CD4-positive, CD25-positive, alpha-beta regulatory T cell (primary cell): ENCODE measurements at regions not wholly inside any gene's neighbourhood (a gene's known extent, or its start where the extent isn't known, plus 50 kb on each side); places are given as distances from the start of the nearest gene placed in this dataset.
A peak's percentile ranks its signal among the peaks of the same experiment; 100 is the strongest.

Source experiments
- ATAC-seq, 2 donors: fragments of 150-1000 bp; cut with Tn5 transposase; one replicate each; pipeline ENCODE4 v1.10.0; 2021; ENCODE audit warnings: low read depth in 2 of 2, moderate number of reproducible peaks in 2 of 2, moderate library complexity in 1 of 2
- DNase-seq, 3 donors: peaks; one replicate each; pipeline versions ENCODE4 v3.0.0 to v3.0.0-alpha.2; 2012 to 2022; ENCODE audit warnings: mixed read lengths in 1 of 3
- H3K27ac ChIP-seq: one replicate; pipeline ENCODE4 v1.7.0; 2013; ENCODE audit warnings: mild to moderate bottlenecking, low read length; ENCODE audit not compliant: insufficient read depth, poor library complexity, severe bottlenecking
- H3K27me3 ChIP-seq: one replicate; pipeline ENCODE4 v1.7.0; 2013; ENCODE audit warnings: low read length; ENCODE audit not compliant: control insufficient read depth, insufficient read depth
- H3K36me3 ChIP-seq: one replicate; pipeline ENCODE4 v1.7.0; 2013; ENCODE audit warnings: mild to moderate bottlenecking, low read length, moderate library complexity; ENCODE audit not compliant: control insufficient read depth, insufficient read depth
- H3K4me1 ChIP-seq: 2 replicates; pipeline ENCODE4 v1.7.0; 2013; ENCODE audit warnings: mild to moderate bottlenecking, low read length; ENCODE audit not compliant: insufficient read depth, control insufficient read depth, poor library complexity, severe bottlenecking
- H3K4me3 ChIP-seq: one replicate; pipeline ENCODE4 v1.7.0; 2013; ENCODE audit warnings: low read depth, mild to moderate bottlenecking, low read length, moderate library complexity
- H3K9me3 ChIP-seq, 2 experiments: 1 replicate in 1 of 2; 2 replicates in 1 of 2; pipeline ENCODE4 v1.7.0; 2013; ENCODE audit warnings: low read length in 2 of 2, mild to moderate bottlenecking in 1 of 2, moderate library complexity in 1 of 2; ENCODE audit not compliant: control insufficient read depth in 2 of 2
- H3K27ac Mint-ChIP-seq, 3 donors: one replicate each; pipeline ENCODE4 v1.8.0; 2020 to 2022; ENCODE audit warnings: mild to moderate bottlenecking in 3 of 3, mixed read lengths in 3 of 3, moderate library complexity in 2 of 3
- H3K27me3 Mint-ChIP-seq: one replicate; pipeline ENCODE4 v1.8.0; 2022; ENCODE audit warnings: mild to moderate bottlenecking, mixed read lengths
- H3K36me3 Mint-ChIP-seq: one replicate; pipeline ENCODE4 v1.8.0; 2020; ENCODE audit warnings: mixed read lengths
- H3K4me1 Mint-ChIP-seq, 4 donors: one replicate each; pipeline ENCODE4 v1.8.0; 2020 to 2022; ENCODE audit warnings: mixed read lengths in 4 of 4, mild to moderate bottlenecking in 1 of 4
- H3K4me3 Mint-ChIP-seq, 4 donors: one replicate each; pipeline ENCODE4 v1.8.0; 2020 to 2022; ENCODE audit warnings: mild to moderate bottlenecking in 4 of 4, mixed read lengths in 4 of 4, moderate library complexity in 3 of 4
- H3K9me3 Mint-ChIP-seq, 7 donors: one replicate each; pipeline ENCODE4 v1.8.0; 2020 to 2022; ENCODE audit warnings: mixed read lengths in 7 of 7, mild to moderate bottlenecking in 3 of 7, moderate library complexity in 2 of 7

DNA sequence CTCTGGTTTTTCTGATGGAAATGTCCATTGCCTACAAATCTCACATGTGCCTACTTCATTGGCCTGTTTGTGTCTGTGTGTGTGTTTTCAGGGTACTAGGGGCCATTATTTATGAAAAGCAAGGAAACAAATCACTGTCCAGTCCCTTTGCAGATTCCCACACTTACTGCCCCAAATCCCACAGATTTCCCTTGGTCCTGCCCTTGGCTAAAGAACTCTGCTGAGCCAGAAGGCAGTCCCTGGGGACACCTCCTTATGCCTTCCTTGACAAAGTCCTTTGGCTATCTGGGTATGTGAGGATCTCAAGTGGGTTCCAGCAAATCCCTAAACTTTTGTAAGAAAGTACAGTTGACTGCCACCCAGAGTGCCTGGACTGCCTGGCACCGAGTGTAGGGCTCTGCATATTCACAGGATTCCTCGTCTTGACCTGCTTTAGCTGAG, 388.1 kb downstream of the BCAT1 start:
- peak overlapping the region; percentile 28 to 67 (median 51) for H3K4me3 Mint-ChIP-seq
- peaks cover 23% of the 10 kb centered on the region for H3K27me3 ChIP-seq
- peaks cover 6% of the 10 kb centered on the region for H3K4me1 ChIP-seq
- peak overlapping the region; percentile 38 for H3K4me3 ChIP-seq
- H3K4me1 Mint-ChIP-seq, result peaks cover 0 to 16% (median 6%) of the 10 kb centered on the region in 4 donors
- no peak for ATAC-seq
- no peaks in the 10 kb centered on the region for H3K9me3 ChIP-seq
- no peaks in the 10 kb centered on the region for H3K36me3 Mint-ChIP-seq
- no peak for DNase-seq
- no peak overlapping the region for H3K27ac Mint-ChIP-seq
- no peak overlapping the region for H3K27ac ChIP-seq
- peaks cover 65% of the 10 kb centered on the region for H3K27me3 Mint-ChIP-seq
- H3K9me3 Mint-ChIP-seq, result peaks cover 0 to 3% (median 0%) of the 10 kb centered on the region in 7 donors
- H3K36me3 ChIP-seq, result no peaks in the 10 kb centered on the region

DNA sequence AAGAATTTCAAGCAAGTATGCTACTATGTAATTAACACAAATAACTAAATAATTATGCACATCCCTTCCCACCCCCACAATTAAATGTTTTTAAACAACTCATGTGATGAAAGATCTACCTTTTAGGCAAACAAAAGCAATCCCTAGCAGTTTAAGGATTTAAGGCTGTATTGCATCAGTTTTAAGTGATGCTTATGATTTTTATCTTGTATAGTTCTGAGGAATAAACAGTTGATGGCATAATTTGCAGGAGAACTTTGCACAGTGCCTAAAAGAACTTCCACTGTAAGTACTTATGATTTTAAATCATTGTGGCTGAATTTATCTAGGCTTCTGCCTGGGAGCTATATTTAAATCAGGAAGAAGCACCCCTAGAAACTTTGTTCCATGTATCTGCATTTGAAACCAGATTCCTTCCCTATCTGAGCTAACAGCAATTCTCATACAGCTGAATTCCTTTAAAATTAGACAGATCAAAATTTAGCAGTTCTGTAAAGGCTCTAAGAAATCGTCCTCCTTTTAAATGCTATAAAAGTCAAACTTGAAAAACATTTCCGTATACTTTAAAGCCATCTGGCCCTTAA, 388.6 kb downstream of the BCAT1 start:
- H3K9me3 ChIP-seq, result no peaks in the 10 kb centered on the region
- Mint-ChIP-seq H3K4me3 (no peak overlapping the region), H3K27ac (no peak overlapping the region), H3K27me3 (peaks cover 63% of the 10 kb centered on the region), H3K4me1 (peaks cover 0 to 16% (median 6%) of the 10 kb centered on the region in 4 donors), H3K36me3 (no peaks in the 10 kb centered on the region), H3K9me3 (peaks cover 0 to 3% (median 0%) of the 10 kb centered on the region in 7 donors)
- DNase-seq (no peak), ATAC-seq (no peak)
- peaks cover 19% of the 10 kb centered on the region for H3K27me3 ChIP-seq
- H3K27ac ChIP-seq, result no peak overlapping the region
- H3K4me1 ChIP-seq, result peaks cover 6% of the 10 kb centered on the region
- no peak overlapping the region for H3K4me3 ChIP-seq
- no peaks in the 10 kb centered on the region for H3K36me3 ChIP-seq

DNA sequence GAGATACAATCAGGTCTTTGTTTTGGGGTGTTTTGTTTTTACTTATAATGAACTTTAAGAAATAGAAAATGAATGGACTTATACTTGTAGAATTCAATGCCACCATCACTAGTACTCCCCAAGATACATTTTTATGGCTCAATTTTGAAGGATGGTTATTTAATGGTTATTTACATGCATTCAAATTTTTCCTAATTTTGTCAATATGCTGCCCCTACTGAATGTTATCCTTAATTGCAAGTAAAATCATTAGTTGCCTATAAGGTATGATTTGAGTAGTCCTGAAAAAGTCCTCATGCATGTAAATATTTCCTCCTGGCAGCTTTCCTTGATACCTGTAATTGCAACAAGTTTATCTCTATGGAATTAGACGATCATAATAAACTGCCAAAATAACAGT, 391.2 kb downstream of the BCAT1 start:
- DNase-seq (no peak), ATAC-seq (no peak)
- H3K9me3 ChIP-seq, result no peaks in the 10 kb centered on the region
- H3K4me3 ChIP-seq, result no peak overlapping the region
- Mint-ChIP-seq H3K36me3 (no peaks in the 10 kb centered on the region), H3K9me3 (peaks cover 0 to 4% (median 2%) of the 10 kb centered on the region in 7 donors), H3K4me3 (no peak overlapping the region), H3K4me1 (peaks cover 0 to 12% (median 5%) of the 10 kb centered on the region in 4 donors), H3K27ac (no peak overlapping the region), H3K27me3 (peaks cover 48% of the 10 kb centered on the region)
- no peaks in the 10 kb centered on the region for H3K4me1 ChIP-seq
- no peaks in the 10 kb centered on the region for H3K36me3 ChIP-seq
- peaks cover 13% of the 10 kb centered on the region for H3K27me3 ChIP-seq
- no peak overlapping the region for H3K27ac ChIP-seq

DNA sequence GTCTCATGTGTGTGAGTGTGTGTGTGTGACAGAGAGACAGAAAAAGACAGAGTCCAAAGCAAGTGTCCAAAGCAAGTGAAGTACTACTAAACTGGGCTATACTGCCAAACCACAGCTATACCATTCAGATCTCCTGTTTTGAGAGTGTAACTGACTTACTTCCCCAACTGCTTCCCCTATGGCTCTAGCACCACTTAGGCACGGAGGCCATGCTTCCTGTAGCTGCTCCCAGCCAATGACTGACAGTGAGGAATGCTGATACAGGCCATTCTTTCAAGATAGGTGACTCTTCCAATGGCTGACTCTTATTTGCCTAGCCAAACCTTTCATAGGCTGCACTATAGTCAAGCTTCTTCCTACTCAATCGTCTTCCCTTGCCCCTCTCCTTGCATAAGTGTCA, 393.2 kb downstream of the BCAT1 start:
- no peak for ATAC-seq
- no peaks in the 10 kb centered on the region for H3K36me3 ChIP-seq

DNA sequence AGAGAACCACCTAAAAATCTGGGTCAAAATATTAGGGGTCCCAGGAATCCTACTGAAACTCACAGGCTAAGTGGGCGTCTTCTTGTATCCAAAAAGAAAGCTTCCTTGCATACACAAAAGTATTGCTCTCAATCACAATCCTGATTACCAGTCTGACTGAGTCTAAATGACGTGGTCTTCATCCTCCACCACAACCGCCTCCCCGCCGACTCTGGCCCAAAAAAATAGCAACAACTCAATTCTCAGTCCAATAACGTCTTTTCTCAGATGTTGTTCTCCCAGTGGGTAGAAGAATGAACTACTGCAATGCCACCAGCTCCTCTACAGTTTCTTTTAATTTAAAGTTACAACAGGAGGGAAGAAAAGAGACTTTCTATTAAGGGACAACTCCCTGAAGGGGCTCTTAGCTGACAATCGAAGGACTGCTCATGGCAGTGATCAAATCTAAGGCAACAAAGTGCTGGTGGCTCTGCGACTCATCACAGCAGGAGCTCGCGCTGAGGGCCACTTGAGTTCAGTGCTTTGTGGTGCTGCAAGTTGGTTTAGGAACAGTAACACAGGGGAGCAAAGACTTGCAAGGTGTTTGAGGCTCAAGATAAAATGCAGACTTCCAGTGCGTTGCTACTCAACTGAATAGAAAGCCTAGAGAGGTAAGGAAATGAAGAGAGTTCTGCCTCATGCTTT, 394.1 kb downstream of the BCAT1 start:
- H3K4me3 Mint-ChIP-seq, result no peak overlapping the region
- H3K4me1 ChIP-seq, result no peaks in the 10 kb centered on the region
- H3K4me1 Mint-ChIP-seq, result no peaks in the 10 kb centered on the region
- no peak overlapping the region for H3K27ac Mint-ChIP-seq
- H3K36me3 Mint-ChIP-seq, result no peaks in the 10 kb centered on the region
- DNase-seq (no peak), ATAC-seq (no peak)
- H3K36me3 ChIP-seq, result no peaks in the 10 kb centered on the region
- no peak overlapping the region for H3K27ac ChIP-seq
- peaks cover 18% of the 10 kb centered on the region for H3K27me3 Mint-ChIP-seq
- no peak overlapping the region for H3K4me3 ChIP-seq
- H3K27me3 ChIP-seq, result no peaks in the 10 kb centered on the region
- H3K9me3 Mint-ChIP-seq, result peaks cover 0 to 3% (median 0%) of the 10 kb centered on the region in 7 donors
- no peaks in the 10 kb centered on the region for H3K9me3 ChIP-seq

More for the DNA sequence above, 393.2 kb downstream of the BCAT1 start:
- Mint-ChIP-seq H3K4me3 (no peak overlapping the region), H3K27ac (no peak overlapping the region), H3K27me3 (peaks cover 28% of the 10 kb centered on the region), H3K4me1 (no peaks in the 10 kb centered on the region), H3K36me3 (no peaks in the 10 kb centered on the region), H3K9me3 (peaks cover 0 to 3% (median 0%) of the 10 kb centered on the region in 7 donors)
- no peak overlapping the region for H3K4me3 ChIP-seq
- peaks cover 6% of the 10 kb centered on the region for H3K27me3 ChIP-seq
- no peaks in the 10 kb centered on the region for H3K4me1 ChIP-seq
- H3K27ac ChIP-seq, result no peak overlapping the region
- H3K9me3 ChIP-seq, result no peaks in the 10 kb centered on the region
- no peak for DNase-seq

DNA sequence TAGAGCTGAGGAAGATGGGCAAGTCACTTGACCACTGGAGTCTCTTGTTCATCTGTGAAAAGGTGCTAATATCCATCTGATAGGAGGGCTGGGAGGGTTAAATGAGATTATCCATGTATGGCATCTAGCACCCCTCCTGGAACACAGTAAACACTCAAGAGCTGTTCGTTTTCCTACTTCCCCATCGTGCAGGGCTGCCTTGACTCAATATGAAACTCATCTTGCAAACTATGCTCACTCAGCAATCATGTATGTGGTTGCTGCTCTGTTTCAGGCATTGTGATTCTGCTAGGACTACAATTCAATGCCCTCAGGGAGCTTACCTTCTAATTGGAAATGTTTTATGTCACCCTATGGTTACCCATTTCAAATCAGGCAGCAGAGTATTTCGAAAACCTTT, 395.6 kb downstream of the BCAT1 start:
- Mint-ChIP-seq H3K27ac (no peak overlapping the region), H3K27me3 (peaks cover 11% of the 10 kb centered on the region), H3K9me3 (peaks cover 0 to 5% (median 2%) of the 10 kb centered on the region in 7 donors), H3K36me3 (no peaks in the 10 kb centered on the region), H3K4me1 (no peaks in the 10 kb centered on the region), H3K4me3 (no peak overlapping the region)
- no peak for DNase-seq
- Histone ChIP-seq H3K36me3 (no peaks in the 10 kb centered on the region), H3K4me1 (no peaks in the 10 kb centered on the region), H3K9me3 (no peaks in the 10 kb centered on the region), H3K27me3 (no peaks in the 10 kb centered on the region), H3K27ac (no peak overlapping the region), H3K4me3 (no peak overlapping the region)
- ATAC-seq, result no peak

DNA sequence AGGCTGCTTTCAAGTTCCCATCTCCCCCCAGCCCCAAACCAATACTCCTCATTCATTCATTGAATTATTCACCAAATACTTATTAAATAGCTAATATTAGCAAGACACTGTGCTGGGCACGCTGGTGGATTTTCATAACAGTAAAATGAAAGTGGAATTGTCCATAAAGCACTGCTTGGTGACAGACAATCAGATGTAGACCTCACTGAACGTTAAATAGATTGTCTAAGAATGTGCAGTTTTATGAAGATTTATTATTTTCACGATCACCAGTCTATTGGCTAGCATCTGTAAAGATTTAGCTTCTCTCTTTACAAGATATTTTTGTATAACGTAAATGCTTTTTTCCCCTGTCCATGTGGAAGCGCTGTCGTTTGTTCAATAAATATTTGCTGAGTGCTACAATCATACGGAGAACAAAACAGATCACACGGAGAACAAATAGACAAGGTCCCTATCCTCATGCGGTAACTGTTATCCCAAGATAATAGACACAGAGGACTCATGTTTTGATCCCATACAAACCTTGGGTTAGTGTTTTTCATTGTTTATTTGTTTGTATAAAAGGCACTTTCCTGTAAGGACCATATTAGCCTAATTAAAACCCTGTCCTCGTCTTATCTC, 397.6 kb downstream of the BCAT1 start:
- H3K36me3 Mint-ChIP-seq, result no peaks in the 10 kb centered on the region
- Histone ChIP-seq H3K27me3 (no peaks in the 10 kb centered on the region), H3K36me3 (no peaks in the 10 kb centered on the region), H3K4me3 (no peak overlapping the region), H3K4me1 (no peaks in the 10 kb centered on the region), H3K27ac (no peak overlapping the region), H3K9me3 (no peaks in the 10 kb centered on the region)
- H3K27ac Mint-ChIP-seq, result no peak overlapping the region
- ATAC-seq (no peak), DNase-seq (no peak)
- peaks cover 0 to 4% (median 3%) of the 10 kb centered on the region in 7 donors for H3K9me3 Mint-ChIP-seq
- no peak overlapping the region for H3K4me3 Mint-ChIP-seq
- H3K27me3 Mint-ChIP-seq, result peaks cover 5% of the 10 kb centered on the region
- H3K4me1 Mint-ChIP-seq, result no peaks in the 10 kb centered on the region
